Neural progenitor cell (in vitro differentiated cells): ENCODE measurements at regions not wholly inside any gene's neighbourhood (a gene's known extent, or its start where the extent isn't known, plus 50 kb on each side); places are given as distances from the start of the nearest gene placed in this dataset.

Experiments
- DNase-seq: peaks from one replicate; pipeline ENCODE4 v3.0.0-alpha.2; 2016; ENCODE audit warnings: low spot score
- H2AFZ ChIP-seq: fragments of 200-600 bp; sonication (generic); replicated peaks from 2 replicates; pipeline ENCODE4 v1.6.1; 2016; ENCODE audit warnings: antibody characterized with exemption
- H3F3A ChIP-seq: fragments of 200-600 bp; sonication (generic); 2 replicates; pipeline ENCODE4 v1.6.1; 2016; ENCODE audit warnings: antibody characterized with exemption, low read depth
- H3K27ac ChIP-seq: fragments of 200-600 bp; sonication (generic); 2 replicates; pipeline ENCODE4 v1.5.1; 2016; ENCODE audit warnings: mild to moderate bottlenecking
- H3K27me3 ChIP-seq: fragments of 200-600 bp; sonication (generic); 2 replicates; pipeline ENCODE4 v1.6.1; 2016; ENCODE audit warnings: mild to moderate bottlenecking, moderate library complexity
- H3K36me3 ChIP-seq: fragments of 200-600 bp; sonication (generic); 2 replicates; pipeline ENCODE4 v1.5.1; 2016
- H3K4me1 ChIP-seq: fragments of 200-600 bp; sonication (generic); 2 replicates; pipeline ENCODE4 v1.6.1; 2016; ENCODE audit warnings: mixed run types
- H3K4me2 ChIP-seq: fragments of 200-600 bp; sonication (generic); 2 replicates; pipeline ENCODE4 v1.6.1; 2016
- H3K4me3 ChIP-seq: fragments of 200-600 bp; sonication (generic); 2 replicates; pipeline ENCODE4 v1.5.1; 2016
- H3K79me2 ChIP-seq: fragments of 200-600 bp; sonication (generic); 2 replicates; pipeline ENCODE4 v1.6.1; 2016; ENCODE audit warnings: low read depth
- H3K9ac ChIP-seq: fragments of 200-600 bp; sonication (generic); 2 replicates; pipeline ENCODE4 v1.6.1; 2016
- H3K9me3 ChIP-seq: fragments of 200-600 bp; sonication (generic); 2 replicates; pipeline ENCODE4 v1.5.1; 2016; ENCODE audit warnings: low read depth
- H4K20me1 ChIP-seq: fragments of 200-600 bp; sonication (generic); 2 replicates; pipeline ENCODE4 v1.6.1; 2016; ENCODE audit warnings: low read depth
- H3K27ac Mint-ChIP-seq: 3 replicates; pipeline ENCODE4 v1.8.0; 2021; ENCODE audit warnings: mixed read lengths
- H3K27me3 Mint-ChIP-seq: 2 replicates; pipeline ENCODE4 v1.8.0; 2022; ENCODE audit warnings: low read depth, mild to moderate bottlenecking, inconsistent platforms, moderate library complexity, mixed read lengths; ENCODE audit not compliant: insufficient read depth
- H3K36me3 Mint-ChIP-seq: 3 replicates; pipeline ENCODE4 v1.8.0; 2021; ENCODE audit warnings: mixed read lengths
- H3K4me1 Mint-ChIP-seq: 3 replicates; pipeline ENCODE4 v1.8.0; 2021; ENCODE audit warnings: mixed read lengths
- H3K4me3 Mint-ChIP-seq: 3 replicates; pipeline ENCODE4 v1.8.0; 2021; ENCODE audit warnings: mild to moderate bottlenecking, moderate library complexity, mixed read lengths
- H3K9me3 Mint-ChIP-seq: 3 replicates; pipeline ENCODE4 v1.8.0; 2020; ENCODE audit warnings: mixed read lengths
- EZH2 ChIP-seq: fragments of 200-600 bp; sonication (generic); IDR thresholded peaks from 2 replicates; pipeline ENCODE4 v1.6.1; 2017; ENCODE audit warnings: antibody characterized with exemption, mild to moderate bottlenecking, moderate library complexity
- EZH2phosphoT487 ChIP-seq: fragments of 200-600 bp; sonication (generic); IDR thresholded peaks from 2 replicates; pipeline ENCODE4 v1.6.1; 2017; ENCODE audit warnings: antibody characterized with exemption
- TF ChIP-seq, protein P1 (sequence below): fragments of 200-600 bp; sonication (generic); IDR thresholded peaks from 2 replicates; pipeline ENCODE4 v1.5.1; 2017; ENCODE audit warnings: antibody characterized with exemption, mild to moderate bottlenecking

DNA sequence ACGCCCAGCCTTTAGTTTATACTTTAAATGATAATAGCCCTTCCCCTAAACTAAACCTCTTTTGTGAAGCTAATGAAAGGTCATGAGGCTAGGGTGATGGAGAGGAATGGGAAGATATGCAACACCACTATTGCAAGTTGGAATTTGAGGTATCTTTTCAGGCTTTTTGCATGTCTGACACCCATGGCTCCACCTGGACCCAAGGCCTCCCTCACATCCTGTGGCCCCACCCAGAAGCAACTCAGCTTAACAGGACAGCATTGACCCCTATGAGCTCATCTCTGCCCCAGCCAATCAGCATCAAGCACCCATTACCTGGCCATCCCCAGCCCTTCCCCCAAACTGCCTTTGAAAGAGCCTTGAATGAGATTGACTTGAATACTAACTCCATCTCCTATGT is 674.2 kb upstream of the NRP1 start:
- no peaks in the 10 kb centered on the region for H3K36me3 ChIP-seq
- no peaks in the 10 kb centered on the region for H3K36me3 Mint-ChIP-seq
- H3K4me1 ChIP-seq, result peaks cover 7% of the 10 kb centered on the region
- TF ChIP-seq, protein P1, sequence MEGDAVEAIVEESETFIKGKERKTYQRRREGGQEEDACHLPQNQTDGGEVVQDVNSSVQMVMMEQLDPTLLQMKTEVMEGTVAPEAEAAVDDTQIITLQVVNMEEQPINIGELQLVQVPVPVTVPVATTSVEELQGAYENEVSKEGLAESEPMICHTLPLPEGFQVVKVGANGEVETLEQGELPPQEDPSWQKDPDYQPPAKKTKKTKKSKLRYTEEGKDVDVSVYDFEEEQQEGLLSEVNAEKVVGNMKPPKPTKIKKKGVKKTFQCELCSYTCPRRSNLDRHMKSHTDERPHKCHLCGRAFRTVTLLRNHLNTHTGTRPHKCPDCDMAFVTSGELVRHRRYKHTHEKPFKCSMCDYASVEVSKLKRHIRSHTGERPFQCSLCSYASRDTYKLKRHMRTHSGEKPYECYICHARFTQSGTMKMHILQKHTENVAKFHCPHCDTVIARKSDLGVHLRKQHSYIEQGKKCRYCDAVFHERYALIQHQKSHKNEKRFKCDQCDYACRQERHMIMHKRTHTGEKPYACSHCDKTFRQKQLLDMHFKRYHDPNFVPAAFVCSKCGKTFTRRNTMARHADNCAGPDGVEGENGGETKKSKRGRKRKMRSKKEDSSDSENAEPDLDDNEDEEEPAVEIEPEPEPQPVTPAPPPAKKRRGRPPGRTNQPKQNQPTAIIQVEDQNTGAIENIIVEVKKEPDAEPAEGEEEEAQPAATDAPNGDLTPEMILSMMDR, result no peak
- no peak for TF ChIP-seq EZH2
- no peak overlapping the region for H3K4me2 ChIP-seq
- H3K27ac Mint-ChIP-seq, result no peak overlapping the region
- no peak overlapping the region for H3K4me3 ChIP-seq
- no peak for DNase-seq
- no peaks in the 10 kb centered on the region for H3K79me2 ChIP-seq
- H3K4me1 Mint-ChIP-seq, result peaks cover 8% of the 10 kb centered on the region
- H4K20me1 ChIP-seq, result no peaks in the 10 kb centered on the region
- H3F3A ChIP-seq, result no peaks in the 10 kb centered on the region
- H3K9ac ChIP-seq, result no peak overlapping the region
- H2AFZ ChIP-seq, result no peak overlapping the region
- no peak overlapping the region for H3K27ac ChIP-seq
- peaks cover 4% of the 10 kb centered on the region for H3K27me3 Mint-ChIP-seq
- no peaks in the 10 kb centered on the region for H3K9me3 ChIP-seq
- peaks cover 3% of the 10 kb centered on the region for H3K9me3 Mint-ChIP-seq
- H3K27me3 ChIP-seq, result no peaks in the 10 kb centered on the region
- H3K4me3 Mint-ChIP-seq, result no peak overlapping the region

- Histone ChIP-seq H3K4me2 (no peak overlapping the region), H3K27me3 (no peaks in the 10 kb centered on the region), H2AFZ (no peak overlapping the region), H3K9me3 (no peaks in the 10 kb centered on the region), H4K20me1 (no peaks in the 10 kb centered on the region), H3K36me3 (no peaks in the 10 kb centered on the region), H3F3A (no peaks in the 10 kb centered on the region), H3K9ac (no peak overlapping the region), H3K4me1 (peaks cover 17% of the 10 kb centered on the region), H3K27ac (no peak overlapping the region), H3K79me2 (no peaks in the 10 kb centered on the region), H3K4me3 (no peak overlapping the region)
- no peak for TF ChIP-seq EZH2
- TF ChIP-seq, protein P1, result no peak
- no peak for TF ChIP-seq EZH2phosphoT487
- Mint-ChIP-seq H3K9me3 (peaks cover 3% of the 10 kb centered on the region), H3K4me1 (peaks cover 16% of the 10 kb centered on the region), H3K36me3 (no peaks in the 10 kb centered on the region), H3K4me3 (no peak overlapping the region), H3K27me3 (peaks cover 2% of the 10 kb centered on the region), H3K27ac (no peak overlapping the region)
- DNase-seq, result no peak
These were observed 672.0 kb upstream of the NRP1 start for GRCh38 chr10:34006471-34006870.

- TF ChIP-seq EZH2 (no peak), EZH2phosphoT487 (no peak)
- TF ChIP-seq, protein P1, result no peak
- Histone ChIP-seq H3K9ac (no peak overlapping the region), H3K9me3 (no peaks in the 10 kb centered on the region), H2AFZ (no peak overlapping the region), H3K4me3 (no peak overlapping the region), H3K27me3 (no peaks in the 10 kb centered on the region), H3F3A (no peaks in the 10 kb centered on the region), H4K20me1 (no peaks in the 10 kb centered on the region), H3K36me3 (no peaks in the 10 kb centered on the region), H3K27ac (no peak overlapping the region), H3K4me2 (peak overlapping the region; percentile 7), H3K4me1 (peaks cover 17% of the 10 kb centered on the region), H3K79me2 (no peaks in the 10 kb centered on the region)
- peak; percentile 70 for DNase-seq
- Mint-ChIP-seq H3K36me3 (no peaks in the 10 kb centered on the region), H3K9me3 (peaks cover 4% of the 10 kb centered on the region), H3K4me3 (no peak overlapping the region), H3K27ac (no peak overlapping the region), H3K4me1 (peaks cover 16% of the 10 kb centered on the region), H3K27me3 (peaks cover 2% of the 10 kb centered on the region)
These were observed 669.1 kb upstream of the NRP1 start for GRCh38 chr10:34003561-34003960.

- Histone ChIP-seq H3K79me2 (no peaks in the 10 kb centered on the region), H4K20me1 (no peaks in the 10 kb centered on the region), H3K4me2 (peak overlapping the region; percentile 7), H3K4me1 (peaks cover 17% of the 10 kb centered on the region), H3K9me3 (no peaks in the 10 kb centered on the region), H2AFZ (no peak overlapping the region), H3K27ac (no peak overlapping the region), H3F3A (no peaks in the 10 kb centered on the region), H3K36me3 (no peaks in the 10 kb centered on the region), H3K4me3 (no peak overlapping the region), H3K27me3 (no peaks in the 10 kb centered on the region), H3K9ac (no peak overlapping the region)
- H3K4me1 Mint-ChIP-seq, result peaks cover 16% of the 10 kb centered on the region
- no peak for TF ChIP-seq EZH2
- TF ChIP-seq, protein P1, result no peak
- TF ChIP-seq EZH2phosphoT487, result no peak
- H3K4me3 Mint-ChIP-seq, result no peak overlapping the region
- peaks cover 8% of the 10 kb centered on the region for H3K9me3 Mint-ChIP-seq
- H3K27ac Mint-ChIP-seq, result no peak overlapping the region
- H3K27me3 Mint-ChIP-seq, result peaks cover 3% of the 10 kb centered on the region
- H3K36me3 Mint-ChIP-seq, result no peaks in the 10 kb centered on the region
- no peak for DNase-seq
These were observed 668.4 kb upstream of the NRP1 start for GRCh38 chr10:34002896-34003295.
